ENCODE measurements at regions not wholly inside any gene's neighbourhood (a gene's known extent, or its start where the extent isn't known, plus 50 kb on each side); places are given as distances from the start of the nearest gene placed in this dataset.

DNA sequence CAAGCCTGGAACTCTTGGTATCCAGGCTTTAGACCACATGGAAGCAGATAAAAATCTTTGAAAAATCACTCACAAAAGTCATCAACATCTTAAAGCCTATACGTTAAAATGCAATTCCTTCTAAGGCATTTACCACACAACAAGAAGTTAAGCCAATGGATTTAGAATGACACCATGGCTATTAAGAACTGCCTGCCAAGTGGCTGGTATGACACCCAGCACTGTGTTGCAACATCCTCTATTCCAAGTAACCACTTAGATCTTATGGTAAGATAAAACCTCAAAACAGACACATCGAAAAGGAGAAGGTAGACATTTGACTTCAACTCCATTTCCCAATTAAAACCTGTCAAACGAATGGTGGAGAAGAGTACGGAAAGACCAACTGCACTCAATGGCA, 344.2 kb upstream of the SLC30A5 start:
- Histone ChIP-seq H3K4me3 (no peak overlapping the region), H3K27me3 (no peaks in the 10 kb centered on the region), H3K27ac (no peak overlapping the region), H3K36me3 (no peaks in the 10 kb centered on the region), H3K4me1 (no peaks in the 10 kb centered on the region), H3K9me3 (no peaks in the 10 kb centered on the region)
- in situ Hi-C loops (cut with MboI; ENCODE audit: low pct_ligation_motif_present in 1 of 4, low pct_unique_long_range_greater_than_20kb in 1 of 4, low sequenced_read_pairs in 3 of 4) = no loop called here
- DNase-seq = no peak
- TF ChIP-seq EP300 (IDR thresholded peaks at IDR 0.05; ENCODE audit: low read depth) = no peak
- WGBS, 2 donors (ENCODE audit: low coverage in 1 of 2) = 74 to 89% methylated on average over 3 to 4 of the region's 4 CpGs
- intact Hi-C loops (cut with DNase I; ENCODE audit: low total_unique reads) = no loop called here

DNA sequence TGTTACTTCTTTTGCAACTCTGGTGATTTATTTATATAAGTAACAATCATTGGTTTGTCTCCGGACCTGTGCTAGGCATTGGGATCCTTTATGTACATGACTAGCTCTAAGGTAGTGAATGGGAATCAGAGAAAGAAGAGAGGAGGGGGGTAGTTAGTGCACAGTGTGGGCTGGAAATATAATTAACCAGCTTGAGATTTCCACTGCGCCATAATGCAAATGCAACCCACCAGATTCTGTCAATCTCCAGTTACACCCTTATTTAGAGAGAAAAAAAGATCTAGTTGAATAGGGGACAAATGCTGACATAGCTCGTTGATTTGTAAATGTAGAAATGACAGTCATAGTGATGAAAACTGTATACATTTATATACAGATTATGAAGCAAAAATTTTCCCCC, 342.2 kb upstream of the SLC30A5 start:
- Histone ChIP-seq H3K27me3 (no peaks in the 10 kb centered on the region), H3K4me1 (no peaks in the 10 kb centered on the region), H3K4me3 (no peak overlapping the region), H3K27ac (no peak overlapping the region), H3K9me3 (no peaks in the 10 kb centered on the region), H3K36me3 (no peaks in the 10 kb centered on the region)
- intact Hi-C loops (cut with DNase I; ENCODE audit: low total_unique reads) = no loop called here
- 89% methylated on average over 2 to 3 of the region's 3 CpGs for WGBS, 2 donors (ENCODE audit: low coverage in 1 of 2)
- no peak for DNase-seq
- in situ Hi-C loops (cut with MboI; ENCODE audit: low pct_ligation_motif_present in 1 of 4, low pct_unique_long_range_greater_than_20kb in 1 of 4, low sequenced_read_pairs in 3 of 4) = no loop called here
- TF ChIP-seq EP300 (IDR thresholded peaks at IDR 0.05; ENCODE audit: low read depth) (no peak), POLR2A (IDR thresholded peaks at IDR 0.05) (no peak), POLR2AphosphoS5 (IDR thresholded peaks at IDR 0.05) (no peak)
- TF ChIP-seq, protein P1, sequence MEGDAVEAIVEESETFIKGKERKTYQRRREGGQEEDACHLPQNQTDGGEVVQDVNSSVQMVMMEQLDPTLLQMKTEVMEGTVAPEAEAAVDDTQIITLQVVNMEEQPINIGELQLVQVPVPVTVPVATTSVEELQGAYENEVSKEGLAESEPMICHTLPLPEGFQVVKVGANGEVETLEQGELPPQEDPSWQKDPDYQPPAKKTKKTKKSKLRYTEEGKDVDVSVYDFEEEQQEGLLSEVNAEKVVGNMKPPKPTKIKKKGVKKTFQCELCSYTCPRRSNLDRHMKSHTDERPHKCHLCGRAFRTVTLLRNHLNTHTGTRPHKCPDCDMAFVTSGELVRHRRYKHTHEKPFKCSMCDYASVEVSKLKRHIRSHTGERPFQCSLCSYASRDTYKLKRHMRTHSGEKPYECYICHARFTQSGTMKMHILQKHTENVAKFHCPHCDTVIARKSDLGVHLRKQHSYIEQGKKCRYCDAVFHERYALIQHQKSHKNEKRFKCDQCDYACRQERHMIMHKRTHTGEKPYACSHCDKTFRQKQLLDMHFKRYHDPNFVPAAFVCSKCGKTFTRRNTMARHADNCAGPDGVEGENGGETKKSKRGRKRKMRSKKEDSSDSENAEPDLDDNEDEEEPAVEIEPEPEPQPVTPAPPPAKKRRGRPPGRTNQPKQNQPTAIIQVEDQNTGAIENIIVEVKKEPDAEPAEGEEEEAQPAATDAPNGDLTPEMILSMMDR (IDR thresholded peaks at IDR 0.05) = no peak

DNA sequence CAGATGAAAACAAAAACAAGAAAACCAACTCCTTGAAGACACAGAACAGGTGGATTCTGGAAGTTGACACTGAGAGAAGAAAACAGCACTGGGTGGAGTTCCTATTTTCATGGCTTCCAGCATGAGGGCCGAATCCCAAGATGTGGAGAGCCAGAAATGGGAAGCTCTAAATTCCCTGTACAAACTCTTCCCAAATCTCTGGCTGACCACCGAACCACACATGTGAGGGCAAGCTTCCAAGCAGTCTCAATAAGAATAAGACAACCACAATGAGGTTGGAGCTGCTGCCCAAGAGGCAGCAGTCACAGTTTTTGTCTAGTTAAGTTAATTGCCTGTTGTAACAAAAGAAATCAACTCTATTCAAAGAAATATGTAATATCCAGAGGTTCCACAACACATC, 339.3 kb upstream of the SLC30A5 start:
- TF ChIP-seq, protein P1 (IDR thresholded peaks at IDR 0.05) = no peak
- TF ChIP-seq POLR2A (IDR thresholded peaks at IDR 0.05) (no peak), EP300 (IDR thresholded peaks at IDR 0.05; ENCODE audit: low read depth) (no peak), POLR2AphosphoS5 (IDR thresholded peaks at IDR 0.05) (no peak)
- no peak for DNase-seq
- H3K27me3 ChIP-seq = no peaks in the 10 kb centered on the region
- in situ Hi-C loops (cut with MboI; ENCODE audit: low pct_ligation_motif_present in 1 of 4, low pct_unique_long_range_greater_than_20kb in 1 of 4, low sequenced_read_pairs in 3 of 4) = no loop called here
- intact Hi-C loops (cut with DNase I; ENCODE audit: low total_unique reads) = no loop called here
- no peaks in the 10 kb centered on the region for H3K9me3 ChIP-seq
- no peak overlapping the region for H3K27ac ChIP-seq
- H3K4me3 ChIP-seq = no peak overlapping the region
- H3K36me3 ChIP-seq = no peaks in the 10 kb centered on the region
- 85 to 100% methylated on average over 1 to 2 of the region's 2 CpGs for WGBS, 2 donors (ENCODE audit: low coverage in 1 of 2)
- no peaks in the 10 kb centered on the region for H3K4me1 ChIP-seq

DNA sequence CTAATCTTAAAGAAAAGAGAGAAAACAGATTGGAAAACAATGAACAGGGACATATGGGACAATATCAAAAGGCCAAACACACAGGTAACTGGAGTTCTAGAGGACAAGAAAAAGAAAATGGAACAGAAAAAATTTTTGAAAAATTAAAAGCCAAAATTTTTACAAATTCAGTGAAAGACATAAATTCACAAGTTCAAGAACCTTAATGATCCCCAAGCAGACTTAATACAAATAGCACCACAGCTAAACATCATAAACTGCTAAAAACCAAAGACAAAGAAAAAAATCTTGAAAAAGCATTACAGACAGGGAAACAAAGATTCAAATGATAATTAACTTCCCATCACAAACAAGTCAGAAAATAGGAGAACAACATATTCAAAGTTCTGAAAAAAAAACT, 338.5 kb upstream of the SLC30A5 start:
- Histone ChIP-seq H3K27ac (no peak overlapping the region), H3K27me3 (no peaks in the 10 kb centered on the region), H3K4me3 (no peak overlapping the region), H3K4me1 (no peaks in the 10 kb centered on the region), H3K9me3 (no peaks in the 10 kb centered on the region), H3K36me3 (no peaks in the 10 kb centered on the region)
- in situ Hi-C loops (cut with MboI; ENCODE audit: low pct_ligation_motif_present in 1 of 4, low pct_unique_long_range_greater_than_20kb in 1 of 4, low sequenced_read_pairs in 3 of 4) = no loop called here
- intact Hi-C loops (cut with DNase I; ENCODE audit: low total_unique reads) = no loop called here
- DNase-seq = no peak
- TF ChIP-seq POLR2A (IDR thresholded peaks at IDR 0.05) = no peak
- no peak for TF ChIP-seq EP300 (IDR thresholded peaks at IDR 0.05; ENCODE audit: low read depth)
- TF ChIP-seq, protein P1 (IDR thresholded peaks at IDR 0.05) = no peak
- no peak for TF ChIP-seq POLR2AphosphoS5 (IDR thresholded peaks at IDR 0.05)

DNA sequence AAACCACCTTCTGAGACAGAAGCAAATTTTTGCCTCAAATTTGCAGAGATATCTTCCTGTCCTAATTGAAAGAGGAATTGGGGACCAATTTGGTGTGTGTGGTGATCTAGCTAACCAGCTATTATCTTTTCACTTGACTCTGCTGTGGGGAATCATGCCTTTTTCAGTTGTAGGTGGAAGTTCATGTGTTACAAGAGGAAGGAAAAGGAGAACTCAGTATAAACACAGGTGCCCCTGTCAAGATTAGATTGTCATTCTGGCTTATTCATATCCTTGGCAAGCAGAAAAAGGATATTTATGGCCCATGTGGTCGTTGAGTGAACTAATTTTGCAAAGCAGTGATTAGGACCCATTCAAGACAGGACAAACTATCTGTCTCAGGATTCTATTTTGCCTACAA, 336.8 kb upstream of the SLC30A5 start:
- no peak for DNase-seq
- TF ChIP-seq EP300 (IDR thresholded peaks at IDR 0.05; ENCODE audit: low read depth) = no peak
- TF ChIP-seq POLR2A (IDR thresholded peaks at IDR 0.05) = no peak
- TF ChIP-seq, protein P1 (IDR thresholded peaks at IDR 0.05) = no peak
- TF ChIP-seq POLR2AphosphoS5 (IDR thresholded peaks at IDR 0.05) = no peak
- H3K36me3 ChIP-seq = no peaks in the 10 kb centered on the region
- no peaks in the 10 kb centered on the region for H3K4me1 ChIP-seq
- no peaks in the 10 kb centered on the region for H3K27me3 ChIP-seq
- in situ Hi-C loops (cut with MboI; ENCODE audit: low pct_ligation_motif_present in 1 of 4, low pct_unique_long_range_greater_than_20kb in 1 of 4, low sequenced_read_pairs in 3 of 4) = no loop called here
- H3K27ac ChIP-seq = no peak overlapping the region
- intact Hi-C loops (cut with DNase I; ENCODE audit: low total_unique reads) = no loop called here
- WGBS, 2 donors (ENCODE audit: low coverage in 1 of 2) = 0 to 7% methylated on average over 1 of the region's 1 CpG
- H3K9me3 ChIP-seq = no peaks in the 10 kb centered on the region
- no peak overlapping the region for H3K4me3 ChIP-seq

Measured in transverse colon (tissue), 4 donors.